Panc1 (cell line): ENCODE measurements at regions not wholly inside any gene's neighbourhood (a gene's known extent, or its start where the extent isn't known, plus 50 kb on each side); places are given as distances from the start of the nearest gene placed in this dataset.

ENCODE experiments used
- ATAC-seq: fragments of 200-7000 bp; cut with Tn5 transposase; 2 replicates; pipeline ENCODE4 v1.9.1; 2020; ENCODE audit warnings: mild to moderate bottlenecking, moderate library complexity
- BruUV-seq: library from RNA; stranded (reverse); fragments of 400-500 nt; replicated peaks from 2 replicates; lab custom pipeline; 2021; lab: Mats Ljungman, UMichigan
- CTCF ChIA-PET: fragments of 300-600 bp; sonication (Branson Sonifier 250); formaldehyde crosslinking; loops from one replicate; lab custom pipeline; 2022; ENCODE audit warnings: antibody characterized with exemption; lab: Charles Lee
- POLR2A ChIA-PET: fragments of 300-600 bp; sonication (Branson Sonifier 250); formaldehyde crosslinking; loops from one replicate; lab custom pipeline; 2022; ENCODE audit warnings: antibody characterized with exemption; lab: Charles Lee
- DNase-seq: peaks from one replicate; pipeline ENCODE4 v3.0.0-alpha.2; 2010; ENCODE audit warnings: low read depth, low spot score
- H3K27ac ChIP-seq: 2 replicates; pipeline ENCODE4 v1.5.1; 2011; ENCODE audit warnings: mild to moderate bottlenecking, low read length, inconsistent platforms
- H3K27me3 ChIP-seq: fragments of 200-500 bp; sonication (Bioruptor generic); 2 replicates; pipeline ENCODE4 v1.6.0; 2014; ENCODE audit warnings: low read length, inconsistent platforms; ENCODE audit not compliant: control insufficient read depth, insufficient read depth
- H3K36me3 ChIP-seq: fragments of 200-500 bp; sonication (Bioruptor generic); 2 replicates; pipeline ENCODE4 v1.5.1; 2014; ENCODE audit warnings: inconsistent platforms, mild to moderate bottlenecking, low read length, moderate library complexity; ENCODE audit not compliant: control insufficient read depth, insufficient read depth
- H3K4me1 ChIP-seq: 2 replicates; pipeline ENCODE4 v1.5.1; 2011; ENCODE audit warnings: inconsistent platforms, mild to moderate bottlenecking, low read length, moderate library complexity; ENCODE audit not compliant: control insufficient read depth, insufficient read depth
- H3K4me3 ChIP-seq, 2 experiments: 2 replicates each; pipeline ENCODE4 v1.5.1; 2011 to 2012; ENCODE audit warnings: low read depth in 2 of 2, low read length in 2 of 2, mild to moderate bottlenecking in 2 of 2, inconsistent platforms in 1 of 2, moderate library complexity in 1 of 2
- H3K9me3 ChIP-seq: fragments of 200-500 bp; sonication (Bioruptor generic); 2 replicates; pipeline ENCODE4 v1.5.1; 2014; ENCODE audit warnings: low read depth, mild to moderate bottlenecking, inconsistent platforms, low read length, moderate library complexity; ENCODE audit not compliant: control insufficient read depth, insufficient read depth
- CTCF ChIP-seq: fragments of 450-650 bp; IDR thresholded peaks from 2 replicates; pipeline ENCODE4 v1.5.1; 2017; ENCODE audit warnings: mild to moderate bottlenecking
- POLR2AphosphoS5 ChIP-seq: IDR thresholded peaks from 2 replicates; pipeline ENCODE4 v1.6.1; 2012; ENCODE audit warnings: mild to moderate bottlenecking, low read depth, low read length, moderate library complexity
- REST ChIP-seq, 2 experiments: IDR thresholded peaks; 2 replicates each; pipeline ENCODE4 v1.6.1; 2011 to 2012; ENCODE audit warnings: low read depth in 2 of 2, control low read depth in 1 of 2, low read length in 1 of 2, mild to moderate bottlenecking in 1 of 2, moderate library complexity in 1 of 2; ENCODE audit not compliant: insufficient read depth in 1 of 2
- SIN3A ChIP-seq: IDR thresholded peaks from 2 replicates; pipeline ENCODE4 v1.6.1; 2012; ENCODE audit warnings: low read depth, mild to moderate bottlenecking, low read length, moderate library complexity, borderline replicate concordance; ENCODE audit not compliant: insufficient read depth
- TCF7L2 ChIP-seq: IDR thresholded peaks from 2 replicates; pipeline ENCODE4 v1.6.1; 2011; ENCODE audit warnings: mild to moderate bottlenecking, low read depth, low read length, inconsistent platforms
- in situ Hi-C: cut with HindIII; loops from 2 replicates; pipeline ENCODE4 v1.10.0; 2016; ENCODE audit warnings: low sequenced_read_pairs, low pct_unique_long_range_greater_than_20kb
- intact Hi-C: fragments of 100-400 bp; cut with micrococcal nuclease; formaldehyde crosslinking; loops from one replicate; pipeline ENCODE4 v1.10.0; 2022; ENCODE audit not compliant: unreplicated experiment

GRCh38 chr9:78462611-78463010 is 165.7 kb downstream of the PSAT1 start:
- Histone ChIP-seq H3K27me3 (no peaks in the 10 kb centered on the region), H3K4me3 (no peak overlapping the region), H3K27ac (no peak overlapping the region), H3K4me1 (no peaks in the 10 kb centered on the region), H3K9me3 (no peaks in the 10 kb centered on the region), H3K36me3 (no peaks in the 10 kb centered on the region)
- POLR2A ChIA-PET, result no interaction called here
- CTCF ChIA-PET, result no interaction called here
- ATAC-seq (no peak), DNase-seq (no peak)
- TF ChIP-seq REST (IDR thresholded peaks at IDR 0.05; ENCODE audit: insufficient read depth in 1 of 2, low read depth in 2 of 2, low read length in 1 of 2) (no peak), TCF7L2 (no peak), CTCF (no peak), POLR2AphosphoS5 (no peak), SIN3A (no peak)
- intact Hi-C loops, result no loop called here
- in situ Hi-C loops, result no loop called here
- no TSS peak for BruUV-seq

GRCh38 chr9:78463750-78464149 is 166.8 kb downstream of the PSAT1 start:
- Histone ChIP-seq H3K27ac (no peak overlapping the region), H3K4me3 (no peak overlapping the region), H3K4me1 (no peaks in the 10 kb centered on the region), H3K27me3 (no peaks in the 10 kb centered on the region), H3K9me3 (no peaks in the 10 kb centered on the region), H3K36me3 (no peaks in the 10 kb centered on the region)
- intact Hi-C loops (no loop called here), in situ Hi-C loops (no loop called here)
- TF ChIP-seq TCF7L2, result no peak
- BruUV-seq, result no TSS peak
- ATAC-seq (no peak), DNase-seq (no peak)
- ChIA-PET CTCF (no interaction called here), POLR2A (no interaction called here)

GRCh38 chr9:78468231-78468630 is 171.3 kb downstream of the PSAT1 start:
- no peaks in the 10 kb centered on the region for H3K27me3 ChIP-seq
- TF ChIP-seq REST (IDR thresholded peaks at IDR 0.05; ENCODE audit: insufficient read depth in 1 of 2, low read depth in 2 of 2, low read length in 1 of 2), result no peak
- no peak for TF ChIP-seq CTCF
- no peak for TF ChIP-seq SIN3A
- no peak for TF ChIP-seq POLR2AphosphoS5
- no peak for TF ChIP-seq TCF7L2
- in situ Hi-C loops (no loop called here), intact Hi-C loops (no loop called here)
- no TSS peak for BruUV-seq
- H3K36me3 ChIP-seq, result no peaks in the 10 kb centered on the region
- no peak overlapping the region for H3K4me3 ChIP-seq
- ATAC-seq (no peak), DNase-seq (no peak)
- H3K4me1 ChIP-seq, result no peaks in the 10 kb centered on the region
- H3K27ac ChIP-seq, result no peak overlapping the region
- CTCF ChIA-PET, result no interaction called here
- H3K9me3 ChIP-seq, result no peaks in the 10 kb centered on the region
- POLR2A ChIA-PET, result no interaction called here
